HEK293 (cell line): ENCODE measurements at regions not wholly inside any gene's neighbourhood (a gene's known extent, or its start where the extent isn't known, plus 50 kb on each side); places are given as distances from the start of the nearest gene placed in this dataset.

ENCODE experiments used
- CTCF ChIP-seq: fragments of 450-650 bp; formaldehyde crosslinking; IDR thresholded peaks from 2 replicates; pipeline ENCODE4 v1.5.1; 2016; ENCODE audit warnings: missing biosample characterization, missing genetic modification characterization
- INSM2 ChIP-seq: fragments of 450-650 bp; formaldehyde crosslinking; IDR thresholded peaks from 2 replicates; pipeline ENCODE4 v1.5.1; 2016; ENCODE audit warnings: missing biosample characterization, missing genetic modification characterization
- ZBTB21 ChIP-seq: fragments of 450-650 bp; formaldehyde crosslinking; IDR thresholded peaks from 2 replicates; pipeline ENCODE4 v1.5.1; 2017; ENCODE audit warnings: missing biosample characterization, missing genetic modification characterization
- ZNF24 ChIP-seq: fragments of 450-650 bp; formaldehyde crosslinking; IDR thresholded peaks from 2 replicates; pipeline ENCODE4 v1.5.1; 2016; ENCODE audit warnings: missing biosample characterization, missing genetic modification characterization
- ZNF311 ChIP-seq: fragments of 450-650 bp; formaldehyde crosslinking; IDR thresholded peaks from 2 replicates; pipeline ENCODE4 v1.5.1; 2017; ENCODE audit warnings: missing biosample characterization, missing genetic modification characterization, borderline replicate concordance
- ZNF558 ChIP-seq: fragments of 450-650 bp; formaldehyde crosslinking; IDR thresholded peaks from 2 replicates; pipeline ENCODE4 v1.5.1; 2016; ENCODE audit warnings: missing biosample characterization, missing genetic modification characterization
- ZNF776 ChIP-seq: fragments of 450-650 bp; formaldehyde crosslinking; IDR thresholded peaks from 2 replicates; pipeline ENCODE4 v1.5.0; 2017; ENCODE audit warnings: missing biosample characterization, missing genetic modification characterization, borderline replicate concordance

- no peak for TF ChIP-seq ZNF24 (tag by site-specific recombination)
- TF ChIP-seq ZNF776 (tag by site-specific recombination): no peak
- TF ChIP-seq CTCF: no peak
- no peak for TF ChIP-seq ZNF311 (tag by site-specific recombination)
- no peak for TF ChIP-seq ZBTB21 (tag by site-specific recombination)
- TF ChIP-seq INSM2 (tag by site-specific recombination): no peak
- no peak for TF ChIP-seq ZNF558 (tag by site-specific recombination)
Measured at GRCh38 chr12:90151491-90152015, 442.9 kb upstream of the ATP2B1 start.
